Activated CD4-positive, alpha-beta memory T cell treated with anti-CD3 and anti-CD28 coated beads for 36 hours (primary cell): ENCODE measurements at regions not wholly inside any gene's neighbourhood (a gene's known extent, or its start where the extent isn't known, plus 50 kb on each side); places are given as distances from the start of the nearest gene placed in this dataset.
A peak's percentile ranks its signal among the peaks of the same experiment; 100 is the strongest.

ENCODE experiments used
- CTCF ChIA-PET: fragments of 350-600 bp; sonication (Branson Sonifier 250); formaldehyde crosslinking; loops from one replicate; lab custom pipeline; 2021; ENCODE audit warnings: antibody characterized with exemption, inconsistent platforms; lab: Charles Lee
- POLR2A ChIA-PET: fragments of 350-600 bp; sonication (Branson Sonifier 250); formaldehyde crosslinking; loops from one replicate; lab custom pipeline; 2021; ENCODE audit warnings: antibody characterized with exemption; lab: Charles Lee
- DNase-seq: peaks from one replicate; pipeline ENCODE4 v3.0.0-alpha.2; 2020
- H3K27ac Mint-ChIP-seq: one replicate; pipeline ENCODE4 v1.8.0; 2021; ENCODE audit warnings: mixed read lengths
- H3K27me3 Mint-ChIP-seq: one replicate; pipeline ENCODE4 v1.8.0; 2021; ENCODE audit warnings: mixed read lengths
- H3K36me3 Mint-ChIP-seq: one replicate; pipeline ENCODE4 v1.8.0; 2021; ENCODE audit warnings: mixed read lengths
- H3K4me1 Mint-ChIP-seq: one replicate; pipeline ENCODE4 v1.8.0; 2021; ENCODE audit warnings: low read depth, mixed read lengths
- H3K4me3 Mint-ChIP-seq: one replicate; pipeline ENCODE4 v1.8.0; 2021; ENCODE audit warnings: mild to moderate bottlenecking, mixed read lengths
- H3K9me3 Mint-ChIP-seq: one replicate; pipeline ENCODE4 v1.8.0; 2021; ENCODE audit warnings: mixed read lengths
- intact Hi-C: fragments of 100-400 bp; cut with micrococcal nuclease; formaldehyde crosslinking; loops from one replicate; pipeline ENCODE4 v1.15.1; 2023

DNA sequence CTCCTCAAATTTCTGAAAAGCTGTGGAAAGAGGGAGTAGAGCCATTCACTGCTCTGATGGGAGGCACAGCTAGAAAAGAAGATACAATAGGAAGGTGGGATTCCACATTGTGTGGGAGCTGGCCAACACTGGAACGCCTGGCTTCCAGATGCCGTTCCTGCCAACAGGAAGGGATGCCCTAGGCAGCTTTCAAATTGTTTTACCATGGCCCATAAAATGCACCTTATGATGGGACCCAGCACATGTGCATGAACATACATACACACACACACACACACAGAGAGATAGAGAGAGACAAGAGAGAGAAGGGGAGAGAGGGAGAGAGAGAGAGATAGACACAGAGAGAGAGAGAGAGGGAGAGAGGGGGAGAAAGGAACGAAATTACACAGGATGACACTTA, 86.1 kb upstream of the BZW1 start:
- ChIA-PET CTCF (no interaction called here), POLR2A (interaction anchor here (0.6 kb wide), 1 partner anchor 63 kb away, joined by 3 read pairs; no protein-coding TSS in a partner anchor)
- Mint-ChIP-seq H3K4me3 (no peak overlapping the region), H3K4me1 (peaks cover 3% of the 10 kb centered on the region), H3K27me3 (peaks cover 3% of the 10 kb centered on the region), H3K27ac (no peak overlapping the region), H3K9me3 (no peaks in the 10 kb centered on the region), H3K36me3 (no peaks in the 10 kb centered on the region)
- DNase-seq: no peak
- intact Hi-C loops: no loop called here

DNA sequence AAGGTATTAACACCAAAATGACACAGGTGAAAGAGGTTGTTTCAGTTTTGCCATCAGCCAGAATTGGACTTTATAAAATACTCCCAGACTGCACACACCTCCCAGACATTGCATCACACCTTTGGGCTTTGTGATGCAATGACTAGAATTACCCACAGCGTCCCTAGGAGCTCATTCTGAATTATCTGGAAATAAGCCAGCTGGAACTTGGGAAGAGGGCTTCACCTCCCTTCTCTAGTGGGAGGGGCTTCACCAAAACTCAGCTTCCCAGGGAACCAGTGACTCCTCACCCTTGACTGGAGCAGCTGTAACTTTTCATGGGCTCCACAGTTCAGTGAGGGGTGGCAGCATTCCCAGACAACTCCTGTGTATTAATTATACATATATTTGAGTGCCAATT, 83.1 kb upstream of the BZW1 start:
- no peaks in the 10 kb centered on the region for H3K9me3 Mint-ChIP-seq
- no peak for DNase-seq
- peaks cover 3% of the 10 kb centered on the region for H3K4me1 Mint-ChIP-seq
- no peak overlapping the region for H3K27ac Mint-ChIP-seq
- intact Hi-C loops: no loop called here
- POLR2A ChIA-PET: no interaction called here
- CTCF ChIA-PET: no interaction called here
- H3K4me3 Mint-ChIP-seq: no peak overlapping the region
- no peaks in the 10 kb centered on the region for H3K36me3 Mint-ChIP-seq
- H3K27me3 Mint-ChIP-seq: peaks cover 3% of the 10 kb centered on the region

DNA sequence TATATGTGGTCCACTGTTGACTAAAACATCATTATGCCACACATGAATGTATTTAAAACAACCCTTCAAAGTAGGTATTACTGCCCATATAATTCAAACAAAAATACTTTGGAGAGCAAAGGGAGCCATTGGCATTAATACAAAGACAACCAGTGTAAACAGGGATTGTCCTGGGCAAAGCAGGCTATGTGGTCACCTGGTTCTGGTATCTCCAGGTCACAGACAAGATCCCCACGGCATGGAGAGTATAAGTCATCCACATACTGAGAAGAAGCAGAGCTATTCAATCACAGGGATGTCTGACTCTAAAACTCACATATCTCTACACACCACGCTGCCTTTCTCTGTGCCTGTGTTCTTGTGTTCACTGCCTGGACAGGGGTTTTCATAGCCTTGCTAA, 81.4 kb upstream of the BZW1 start:
- H3K27ac Mint-ChIP-seq: no peak overlapping the region
- intact Hi-C loops: no loop called here
- H3K27me3 Mint-ChIP-seq: peaks cover 3% of the 10 kb centered on the region
- no peaks in the 10 kb centered on the region for H3K9me3 Mint-ChIP-seq
- H3K4me3 Mint-ChIP-seq: no peak overlapping the region
- no peaks in the 10 kb centered on the region for H3K36me3 Mint-ChIP-seq
- CTCF ChIA-PET: interaction anchor here (0.6 kb wide), 1 partner anchor 148 kb away, joined by 3 read pairs; no protein-coding TSS in a partner anchor
- peaks cover 9% of the 10 kb centered on the region for H3K4me1 Mint-ChIP-seq
- POLR2A ChIA-PET: no interaction called here
- DNase-seq: no peak

DNA sequence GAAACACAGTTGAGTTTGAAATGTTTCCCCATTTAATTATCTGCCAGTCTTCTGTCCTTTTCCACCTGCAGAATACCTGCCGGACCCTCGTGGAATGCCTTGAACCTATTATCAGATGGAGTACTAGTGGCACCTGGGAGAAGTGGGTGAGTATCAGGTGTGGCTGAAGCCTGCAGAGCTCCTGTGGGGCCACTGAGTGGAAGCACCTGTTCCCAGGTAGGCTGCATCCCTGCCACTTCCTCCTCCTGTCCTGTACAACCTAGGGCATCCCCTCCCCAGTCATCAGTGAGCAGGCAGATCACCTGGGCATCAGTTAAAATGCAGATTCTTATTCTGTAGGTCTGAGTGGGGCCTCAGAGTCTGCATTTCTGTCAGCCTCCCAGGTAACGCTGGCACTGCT, 80.8 kb upstream of the BZW1 start:
- CTCF ChIA-PET: interaction anchor here (0.6 kb wide), 1 partner anchor 149 kb away, joined by 3 read pairs; no protein-coding TSS in a partner anchor
- Mint-ChIP-seq H3K9me3 (no peaks in the 10 kb centered on the region), H3K4me1 (peaks cover 14% of the 10 kb centered on the region), H3K4me3 (no peak overlapping the region), H3K27me3 (peaks cover 3% of the 10 kb centered on the region), H3K27ac (no peak overlapping the region), H3K36me3 (no peaks in the 10 kb centered on the region)
- intact Hi-C loops: no loop called here
- DNase-seq: no peak
- POLR2A ChIA-PET: no interaction called here

DNA sequence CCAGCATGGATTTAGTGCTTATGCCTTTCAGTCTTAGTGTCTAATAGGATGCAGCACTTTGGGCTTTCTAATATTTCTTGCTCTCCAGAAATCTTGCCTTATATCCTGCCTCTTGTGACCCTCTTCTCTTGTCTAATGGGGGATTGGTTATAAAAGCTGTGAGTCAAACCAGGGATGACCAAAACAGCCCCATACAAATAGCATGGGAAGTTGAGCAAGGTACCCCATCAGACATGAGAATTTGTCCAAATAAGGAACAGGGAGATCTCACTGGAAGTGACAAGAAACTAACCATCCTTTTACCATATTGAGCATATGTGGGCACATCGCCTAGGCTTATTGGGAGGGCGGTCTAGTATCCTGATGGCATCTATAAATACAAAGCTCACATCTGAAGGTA, 78.8 kb upstream of the BZW1 start:
- no peaks in the 10 kb centered on the region for H3K36me3 Mint-ChIP-seq
- peaks cover 12% of the 10 kb centered on the region for H3K4me1 Mint-ChIP-seq
- H3K9me3 Mint-ChIP-seq: no peaks in the 10 kb centered on the region
- CTCF ChIA-PET: interaction anchor here (1.0 to 5.6 kb wide), 2 partner anchors 20 to 27 kb away, joined by 3 to 46 read pairs; no protein-coding TSS in a partner anchor
- DNase-seq: no peak
- intact Hi-C loops: no loop called here
- H3K27me3 Mint-ChIP-seq: peaks cover 2% of the 10 kb centered on the region
- POLR2A ChIA-PET: no interaction called here
- no peak overlapping the region for H3K4me3 Mint-ChIP-seq
- no peak overlapping the region for H3K27ac Mint-ChIP-seq

DNA sequence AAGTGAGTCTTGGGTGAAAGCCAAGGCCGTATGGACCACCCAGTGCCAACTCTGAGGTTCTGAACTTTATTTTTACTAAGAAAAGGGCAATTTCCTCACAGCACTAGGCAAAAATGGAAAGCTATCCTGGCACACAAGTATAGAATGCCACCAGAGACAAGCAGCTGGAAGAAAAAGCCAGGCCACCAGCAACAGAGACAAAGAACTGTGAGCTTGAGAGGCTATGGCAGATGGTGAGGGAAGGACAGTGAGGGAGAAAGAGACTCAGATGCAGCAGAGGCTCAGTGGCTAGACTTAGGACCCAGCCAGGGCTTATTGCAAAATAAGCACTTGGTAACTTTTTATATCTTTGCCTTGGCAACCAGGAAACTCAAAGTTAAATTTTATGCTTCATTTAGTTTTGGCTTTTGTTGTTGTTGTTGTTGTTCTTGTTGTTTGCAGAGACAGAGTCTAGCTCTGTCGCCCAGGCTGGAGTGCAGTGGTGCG, 78.0 kb upstream of the BZW1 start:
- no peak overlapping the region for H3K4me3 Mint-ChIP-seq
- POLR2A ChIA-PET: no interaction called here

DNA sequence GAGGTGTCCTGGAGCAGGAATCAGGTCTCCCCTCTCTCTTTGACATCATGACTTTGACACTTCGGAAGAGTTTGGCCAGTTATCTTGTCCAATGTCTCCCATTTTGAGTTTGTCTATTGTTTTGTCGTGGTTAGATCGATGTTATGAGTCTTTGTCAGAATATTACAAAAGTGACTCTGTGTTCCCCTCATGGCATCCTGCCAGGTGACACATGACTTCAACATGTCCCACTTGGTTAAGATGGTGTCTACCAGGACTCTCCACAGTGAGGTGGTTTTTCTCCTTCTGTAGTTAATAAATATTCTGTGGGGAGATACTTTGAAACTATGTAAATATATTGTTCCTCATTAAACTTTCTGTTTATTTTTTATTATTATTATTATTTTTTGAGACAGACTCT, 76.6 kb upstream of the BZW1 start:
- Mint-ChIP-seq H3K9me3 (no peaks in the 10 kb centered on the region), H3K27ac (no peak overlapping the region), H3K36me3 (no peaks in the 10 kb centered on the region), H3K27me3 (peaks cover 4% of the 10 kb centered on the region), H3K4me1 (peaks cover 12% of the 10 kb centered on the region), H3K4me3 (no peak overlapping the region)
- peak; percentile 53 for DNase-seq
- ChIA-PET POLR2A (no interaction called here), CTCF (interaction anchor here (0.6 to 5.6 kb wide), 16 partner anchors 16 to 263 kb away, joined by 3 to 46 read pairs (median 4); partner anchors contain the start of genes NIF3L1 and PPIL3)
- intact Hi-C loops: loop anchor here (1.0 to 5.0 kb wide), 4 partner anchors 22 to 748 kb away; no protein-coding TSS in a partner anchor

More for the DNA sequence above, 78.0 kb upstream of the BZW1 start:
- Mint-ChIP-seq H3K9me3 (no peaks in the 10 kb centered on the region), H3K36me3 (no peaks in the 10 kb centered on the region), H3K27ac (no peak overlapping the region), H3K4me1 (peaks cover 12% of the 10 kb centered on the region), H3K27me3 (peaks cover 4% of the 10 kb centered on the region)
- no peak for DNase-seq
- intact Hi-C loops: loop anchor here (2.0 kb wide), 1 partner anchor 155 kb away; no protein-coding TSS in a partner anchor
- CTCF ChIA-PET: interaction anchor here (1.0 to 5.6 kb wide), 2 partner anchors 21 to 28 kb away, joined by 3 to 46 read pairs; no protein-coding TSS in a partner anchor

DNA sequence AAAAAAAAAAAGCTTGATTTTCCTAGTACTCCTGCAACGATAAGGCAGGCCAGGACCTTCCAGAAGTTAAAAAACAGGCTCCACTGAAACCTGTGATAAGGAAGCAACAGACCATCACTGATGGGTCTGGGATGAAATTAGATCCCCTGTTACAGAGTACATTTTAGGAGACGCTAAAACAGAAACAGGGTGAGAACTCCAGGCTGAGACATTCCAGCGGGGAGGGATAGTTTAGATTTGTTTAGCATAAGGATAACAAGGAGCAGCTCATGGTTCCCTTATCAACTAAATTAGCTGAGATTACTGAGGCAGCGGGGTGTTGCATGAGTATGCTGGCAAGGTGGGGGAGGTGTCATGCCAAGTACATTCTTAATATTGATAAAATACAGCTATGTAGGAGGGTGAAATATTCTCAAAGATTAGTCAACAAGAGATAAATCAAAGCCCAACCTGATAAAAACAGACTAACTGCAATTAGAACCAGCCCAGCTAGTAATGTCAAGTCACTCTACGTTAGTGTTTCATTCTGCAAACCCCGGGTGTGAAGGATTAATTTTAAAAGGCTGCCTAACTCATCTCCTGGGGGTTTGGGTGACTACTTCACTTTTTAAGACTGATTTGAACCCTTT, 75.0 kb upstream of the BZW1 start:
- ChIA-PET POLR2A (interaction anchor here (0.6 to 1.2 kb wide), 2 partner anchors 71 to 138 kb away, joined by 3 to 4 read pairs; no protein-coding TSS in a partner anchor), CTCF (interaction anchor here (1.0 to 5.6 kb wide), 3 partner anchors 11 to 255 kb away, joined by 3 to 46 read pairs (median 5); no protein-coding TSS in a partner anchor)
- Mint-ChIP-seq H3K4me3 (no peak overlapping the region), H3K36me3 (no peaks in the 10 kb centered on the region), H3K4me1 (peaks cover 12% of the 10 kb centered on the region), H3K27me3 (peaks cover 4% of the 10 kb centered on the region), H3K27ac (no peak overlapping the region), H3K9me3 (no peaks in the 10 kb centered on the region)
- intact Hi-C loops: loop anchor here (5.0 kb wide), 2 partner anchors 34 to 749 kb away; no protein-coding TSS in a partner anchor
- DNase-seq: no peak

DNA sequence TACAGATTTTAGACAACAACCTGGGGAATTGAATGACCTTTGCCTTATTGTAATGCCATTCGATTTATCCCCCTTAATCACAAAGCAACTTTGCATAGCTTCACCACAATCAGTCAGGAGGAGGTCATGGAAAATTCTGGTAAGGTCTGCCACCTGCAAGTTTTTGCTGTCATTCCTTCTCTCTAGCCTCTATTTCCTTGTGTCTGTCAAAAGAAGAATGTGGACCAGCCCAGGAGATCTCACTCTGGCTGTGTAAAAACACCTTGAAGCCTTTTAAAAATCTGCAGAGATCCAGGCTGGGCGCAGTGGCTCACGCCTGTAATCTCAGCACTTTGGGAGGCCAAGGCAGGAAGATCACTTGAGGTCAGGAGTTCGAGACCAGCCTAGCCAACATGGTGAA, 74.1 kb upstream of the BZW1 start:
- CTCF ChIA-PET: interaction anchor here (1.4 to 5.6 kb wide), 2 partner anchors 25 to 256 kb away, joined by 5 to 46 read pairs; no protein-coding TSS in a partner anchor
- H3K27ac Mint-ChIP-seq: no peak overlapping the region
- no peaks in the 10 kb centered on the region for H3K9me3 Mint-ChIP-seq
- POLR2A ChIA-PET: interaction anchor here (1.2 kb wide), 1 partner anchor 70 kb away, joined by 4 read pairs; no protein-coding TSS in a partner anchor
- H3K4me1 Mint-ChIP-seq: peaks cover 12% of the 10 kb centered on the region
- DNase-seq: no peak
- H3K27me3 Mint-ChIP-seq: peaks cover 4% of the 10 kb centered on the region
- H3K4me3 Mint-ChIP-seq: no peak overlapping the region
- intact Hi-C loops: loop anchor here (5.0 kb wide), 2 partner anchors 35 to 750 kb away; no protein-coding TSS in a partner anchor
- no peaks in the 10 kb centered on the region for H3K36me3 Mint-ChIP-seq

DNA sequence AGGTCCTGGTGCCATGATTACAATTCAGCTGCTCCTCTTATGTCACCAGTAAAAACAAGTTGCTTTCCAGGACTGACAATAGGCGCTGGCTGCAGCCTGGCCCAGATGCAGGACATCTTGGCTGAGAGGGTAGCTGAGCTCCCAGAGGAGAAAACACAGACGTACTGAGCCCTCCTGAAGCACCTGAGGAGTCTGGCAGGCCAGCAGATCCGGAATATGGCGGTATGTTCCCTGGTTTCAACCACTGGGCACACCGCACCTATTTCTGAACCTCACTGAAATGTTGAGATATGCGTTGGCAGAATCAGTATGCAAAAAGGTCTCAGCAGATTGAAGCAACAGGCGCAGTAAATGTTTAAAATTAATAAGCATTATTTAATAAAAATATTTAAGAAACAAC, 73.1 kb upstream of the BZW1 start:
- CTCF ChIA-PET: interaction anchor here (1.5 kb wide), 1 partner anchor 160 kb away, joined by 4 read pairs; no protein-coding TSS in a partner anchor
- H3K27me3 Mint-ChIP-seq: peaks cover 4% of the 10 kb centered on the region

DNA sequence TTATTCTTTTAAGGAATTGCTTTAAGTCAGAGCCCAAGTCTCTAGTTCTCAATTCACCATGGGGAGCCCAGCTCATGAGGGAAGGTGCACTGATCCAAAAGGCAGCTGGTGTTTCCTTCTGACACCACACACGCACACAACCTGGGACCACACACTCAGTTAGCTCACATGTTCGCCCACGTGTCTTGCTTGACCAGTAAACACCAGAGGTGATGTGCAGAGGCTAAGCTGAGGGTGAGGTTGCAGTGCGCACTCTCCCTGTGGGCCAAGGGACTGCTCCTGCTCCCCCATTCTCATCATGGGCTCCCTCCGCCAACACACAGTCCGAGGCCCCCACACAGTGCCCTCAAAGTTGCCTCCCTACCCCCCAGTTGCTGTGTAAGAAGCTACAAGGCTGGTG, 70.8 kb upstream of the BZW1 start:
- ChIA-PET CTCF (no interaction called here), POLR2A (no interaction called here)
- no peaks in the 10 kb centered on the region for H3K9me3 Mint-ChIP-seq
- H3K27me3 Mint-ChIP-seq: peaks cover 4% of the 10 kb centered on the region
- H3K4me3 Mint-ChIP-seq: no peak overlapping the region
- no peak overlapping the region for H3K27ac Mint-ChIP-seq
- H3K4me1 Mint-ChIP-seq: peaks cover 1% of the 10 kb centered on the region
- H3K36me3 Mint-ChIP-seq: no peaks in the 10 kb centered on the region
- DNase-seq: no peak
- intact Hi-C loops: no loop called here

More for the DNA sequence above, 73.1 kb upstream of the BZW1 start:
- Mint-ChIP-seq H3K4me1 (peaks cover 12% of the 10 kb centered on the region), H3K4me3 (no peak overlapping the region), H3K9me3 (no peaks in the 10 kb centered on the region), H3K27ac (no peak overlapping the region), H3K36me3 (no peaks in the 10 kb centered on the region)
- no peak for DNase-seq
- POLR2A ChIA-PET: no interaction called here
- intact Hi-C loops: loop anchor here (5.0 kb wide), 2 partner anchors 36 to 751 kb away; no protein-coding TSS in a partner anchor
